GM18909 (cell line): ENCODE measurements at regions not wholly inside any gene's neighbourhood (a gene's known extent, or its start where the extent isn't known, plus 50 kb on each side); places are given as distances from the start of the nearest gene placed in this dataset.
"Not testable (repeated sequence)": the region's sequence is repeated elsewhere in the genome, so short reads cannot be mapped to it uniquely, and the experiment has no call there.

Source experiments
- ATAC-seq: cut with Tn5 transposase; IDR thresholded peaks from one replicate; pipeline ENCODE4 v1.9.1; 2021; ENCODE audit warnings: mild to moderate bottlenecking; ENCODE audit not compliant: unreplicated experiment, poor library complexity

DNA sequence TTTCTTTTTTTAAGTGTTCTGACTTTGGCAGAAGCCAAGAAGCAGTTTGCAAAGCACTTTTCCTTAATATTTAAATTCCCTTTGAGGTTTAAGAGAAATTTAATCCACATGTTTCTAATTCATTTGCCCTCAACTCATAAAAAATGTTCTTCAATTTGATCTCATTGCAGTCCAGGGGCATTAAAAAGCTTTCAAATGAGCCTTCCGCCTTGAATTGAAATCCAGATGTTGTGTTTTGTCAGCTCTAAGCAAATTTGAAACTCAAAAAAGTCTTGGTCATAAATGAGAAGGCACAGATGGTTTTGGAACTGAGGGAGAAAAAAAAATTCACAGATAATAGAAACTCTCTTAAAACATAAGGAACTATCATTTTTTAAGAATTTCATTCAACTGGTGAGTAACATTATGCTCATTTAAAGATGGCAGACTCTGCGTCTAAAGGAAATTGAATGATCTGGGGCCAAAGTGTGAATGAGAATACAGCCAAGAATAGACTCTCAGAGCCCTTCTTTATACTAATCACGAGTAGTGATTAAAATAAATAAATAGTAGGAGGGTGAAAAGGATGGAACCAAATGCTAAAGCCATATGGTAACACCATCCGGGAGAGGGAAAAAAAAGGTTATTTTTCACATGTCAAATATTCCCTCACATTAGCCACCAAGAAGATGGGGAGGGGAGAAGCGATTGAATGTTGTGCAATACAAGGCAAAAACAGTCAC lies 1304.7 kb downstream of the CDH8 start:
- ATAC-seq: no peak

DNA sequence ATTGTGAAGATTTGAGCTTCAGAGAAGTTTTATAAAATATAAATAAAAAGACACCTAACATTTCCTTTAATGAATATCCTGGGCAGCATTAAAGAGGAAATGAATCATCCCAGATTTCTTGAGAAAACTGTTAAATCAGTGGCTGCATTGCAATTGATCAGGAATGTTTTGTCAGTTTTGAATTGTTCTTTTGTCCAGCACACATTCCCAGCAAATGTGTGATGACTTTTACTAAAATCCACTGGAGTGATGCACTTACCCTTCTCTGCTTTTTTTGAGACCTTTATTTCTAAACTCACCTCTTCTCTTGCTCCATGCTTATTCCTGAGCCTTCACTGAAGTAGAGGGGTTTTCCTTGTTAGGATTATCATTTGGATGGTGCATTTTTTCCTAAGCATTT lies 1307.2 kb downstream of the CDH8 start:
- ATAC-seq: no peak

DNA sequence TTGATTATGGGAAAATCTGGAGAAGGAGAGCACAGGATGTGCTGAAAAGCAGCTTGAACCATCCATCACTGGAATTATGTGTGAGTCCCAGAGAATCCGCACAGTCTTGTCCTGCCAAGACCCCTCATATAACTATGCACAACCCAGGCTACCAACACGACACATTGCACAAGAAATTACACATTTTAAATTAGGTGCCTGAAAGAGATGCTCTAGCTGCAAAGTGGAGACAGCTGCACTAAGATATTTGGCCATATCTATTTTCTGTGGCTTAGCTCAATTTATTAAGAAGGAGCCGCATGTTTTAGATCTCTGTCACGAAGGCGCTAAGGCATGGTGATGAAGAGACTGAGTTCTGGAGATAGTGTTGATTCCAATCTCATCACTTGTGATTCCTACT lies 1308.4 kb downstream of the CDH8 start:
- no peak for ATAC-seq

DNA sequence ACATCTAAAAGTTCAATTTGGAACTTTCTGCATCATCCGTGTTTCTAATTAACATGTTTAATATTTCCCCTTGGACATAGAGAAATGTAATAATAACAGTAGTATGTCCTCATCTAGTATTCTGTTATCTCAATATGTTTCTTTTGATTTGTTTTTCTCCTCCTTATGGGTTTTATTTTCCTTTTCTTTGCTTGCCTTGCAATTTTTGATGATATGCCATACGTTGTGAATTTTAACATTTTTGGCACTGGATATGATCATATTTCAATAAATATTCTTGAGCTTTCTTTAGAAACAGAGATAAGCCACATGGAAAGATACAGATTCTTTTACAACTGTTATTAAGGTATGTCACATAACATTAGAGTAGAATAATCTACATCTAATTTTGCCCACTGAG lies 1316.2 kb downstream of the CDH8 start:
- no peak for ATAC-seq

DNA sequence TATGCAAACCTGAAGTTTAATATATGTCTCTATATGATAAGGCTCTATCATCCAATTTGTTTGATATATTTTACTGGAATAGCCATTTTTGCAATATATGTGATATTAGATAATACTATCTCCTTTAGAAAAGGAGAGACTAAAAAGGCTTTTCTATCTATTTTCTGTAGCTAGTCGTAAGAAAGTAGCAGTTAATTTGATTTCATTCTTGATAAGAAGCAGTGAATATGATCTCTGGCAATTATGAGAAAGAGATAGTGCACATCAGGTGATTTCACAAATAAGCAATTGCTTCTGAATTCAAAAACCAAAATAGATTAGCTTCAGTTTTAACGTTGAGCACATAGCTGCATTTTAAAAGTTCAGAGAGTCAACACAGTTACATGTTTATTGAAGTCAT lies 1318.4 kb downstream of the CDH8 start:
- no peak for ATAC-seq

DNA sequence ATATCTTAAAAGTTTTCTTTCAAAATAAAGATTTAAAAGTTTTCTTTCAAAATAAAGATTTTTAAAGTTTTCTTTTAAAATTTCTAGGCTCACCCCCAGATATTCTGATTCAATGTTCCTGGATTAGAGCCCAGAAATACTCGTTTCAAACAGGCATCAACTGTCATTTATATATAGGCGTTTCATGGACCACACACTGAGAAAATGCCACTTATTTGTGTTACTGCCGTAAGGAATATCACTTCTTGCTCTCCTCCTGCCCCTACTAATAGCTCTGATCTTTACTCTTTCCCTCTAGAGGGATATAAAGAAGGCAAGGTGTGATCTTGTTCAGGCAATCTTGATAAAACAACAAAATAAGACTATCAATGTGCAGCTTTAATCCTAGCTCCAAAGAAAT lies 1324.1 kb downstream of the CDH8 start:
- no peak for ATAC-seq

DNA sequence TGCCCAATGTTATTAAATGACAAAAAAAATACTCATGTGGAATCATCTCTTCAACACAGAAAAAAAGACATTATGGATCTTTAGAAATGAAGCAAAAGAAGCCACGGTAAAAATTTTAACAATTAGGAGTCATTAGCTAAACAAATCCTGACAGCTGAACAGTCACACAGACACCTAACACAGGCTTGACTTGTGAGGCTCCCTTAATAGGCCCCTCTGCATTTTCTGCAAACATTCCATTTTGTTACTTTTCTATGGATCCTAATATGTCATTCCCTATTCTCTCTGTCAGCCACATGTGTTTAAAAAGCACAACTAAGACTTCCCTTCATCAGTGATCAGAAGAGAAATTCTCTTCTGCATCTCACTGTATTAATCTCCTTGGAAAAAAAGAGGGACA lies 1331.5 kb downstream of the CDH8 start:
- no peak for ATAC-seq

DNA sequence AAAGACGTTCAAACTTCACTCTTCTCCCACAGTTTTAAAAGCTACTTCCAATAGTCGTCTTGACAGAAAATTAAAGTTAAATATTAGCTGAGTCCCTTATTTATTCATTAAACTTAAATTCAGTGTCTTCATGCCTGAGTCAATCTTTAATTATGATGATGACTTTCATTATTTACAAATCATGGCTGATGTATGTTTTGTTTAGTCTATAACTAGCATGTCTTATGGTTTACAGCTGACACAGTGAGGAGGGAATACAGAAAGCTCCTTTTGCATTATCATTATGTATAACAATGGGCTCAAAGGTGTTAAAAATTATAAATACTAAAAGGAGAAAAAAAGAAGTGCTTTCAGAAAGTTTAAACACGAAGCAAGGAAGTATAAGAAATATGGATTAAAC lies 1333.1 kb downstream of the CDH8 start:
- ATAC-seq: no peak

DNA sequence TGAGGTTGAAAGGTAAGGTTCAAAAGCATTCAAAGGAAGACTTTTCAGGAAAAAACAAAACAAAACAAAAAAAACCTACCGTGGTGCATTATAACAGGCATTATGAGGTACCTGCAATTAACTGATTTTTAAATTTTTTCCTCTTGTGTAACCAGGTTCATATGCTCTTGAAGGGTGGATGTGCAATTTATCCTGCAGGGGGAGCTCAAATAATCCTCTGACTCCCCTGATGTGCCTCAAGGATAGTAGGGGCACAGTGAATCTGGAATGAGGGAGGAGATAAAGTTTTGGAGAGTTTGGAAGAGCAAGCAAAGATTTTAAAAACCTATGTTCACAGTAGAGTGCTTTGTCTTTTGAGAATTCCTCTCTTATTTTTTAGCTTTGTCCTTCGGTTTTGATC lies 1349.4 kb downstream of the CDH8 start:
- ATAC-seq: no peak

DNA sequence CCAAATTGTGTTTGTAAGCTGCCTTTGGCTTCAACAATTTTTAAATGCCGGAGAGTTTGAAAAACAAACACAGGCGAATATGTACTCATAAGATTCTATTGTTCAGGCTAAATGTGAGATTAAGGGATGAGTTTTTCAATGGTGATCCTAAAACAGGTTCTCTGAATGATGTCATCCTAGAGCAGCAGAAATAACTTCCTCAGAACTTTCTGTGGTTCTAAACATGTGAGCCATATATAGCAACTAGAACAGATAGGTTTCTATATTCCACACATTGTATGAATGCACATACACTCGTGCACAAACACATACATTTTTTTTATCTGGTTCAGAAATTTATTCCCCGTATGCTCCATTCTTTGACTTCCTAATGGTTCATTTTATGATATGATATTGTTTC lies 1352.2 kb downstream of the CDH8 start:
- no peak for ATAC-seq

DNA sequence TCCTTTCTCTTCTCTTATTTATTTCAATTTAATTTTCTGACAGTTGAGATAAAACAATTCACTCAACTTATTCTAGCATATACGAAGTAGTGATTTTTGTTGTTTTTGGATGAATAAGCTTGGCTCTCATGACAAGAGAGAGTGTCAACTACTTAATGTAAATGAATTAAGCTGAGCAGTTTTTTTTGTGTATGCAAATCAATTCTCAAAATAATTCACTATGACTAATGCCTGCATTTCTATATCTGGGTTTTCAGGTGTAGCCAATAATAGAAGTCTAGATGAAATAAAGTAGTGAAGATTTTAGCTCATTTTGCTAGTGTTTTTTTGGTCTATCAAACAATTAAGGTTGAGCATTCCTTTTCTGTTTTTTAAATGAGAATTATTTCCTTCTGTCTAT lies 1354.0 kb downstream of the CDH8 start:
- no peak for ATAC-seq

DNA sequence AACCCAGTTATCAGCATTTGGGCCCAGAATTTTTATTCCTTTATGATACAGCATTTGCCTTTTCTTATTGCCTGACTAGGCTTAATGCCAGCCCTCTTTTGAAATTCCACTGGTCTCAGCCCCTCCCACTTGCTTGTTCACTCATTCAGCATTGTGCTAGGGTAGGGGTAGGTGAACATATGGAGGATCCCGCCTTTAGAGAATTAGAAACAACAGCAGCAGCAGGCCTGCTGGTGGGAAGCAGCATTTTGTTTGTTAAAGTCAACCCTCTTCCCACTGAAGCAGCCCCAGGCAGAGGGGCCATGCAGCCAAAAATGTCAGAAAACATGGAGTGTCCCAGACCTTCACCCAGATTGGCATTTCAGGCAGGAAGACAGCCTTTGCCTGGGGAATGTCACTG lies 1355.2 kb downstream of the CDH8 start:
- ATAC-seq: no peak

DNA sequence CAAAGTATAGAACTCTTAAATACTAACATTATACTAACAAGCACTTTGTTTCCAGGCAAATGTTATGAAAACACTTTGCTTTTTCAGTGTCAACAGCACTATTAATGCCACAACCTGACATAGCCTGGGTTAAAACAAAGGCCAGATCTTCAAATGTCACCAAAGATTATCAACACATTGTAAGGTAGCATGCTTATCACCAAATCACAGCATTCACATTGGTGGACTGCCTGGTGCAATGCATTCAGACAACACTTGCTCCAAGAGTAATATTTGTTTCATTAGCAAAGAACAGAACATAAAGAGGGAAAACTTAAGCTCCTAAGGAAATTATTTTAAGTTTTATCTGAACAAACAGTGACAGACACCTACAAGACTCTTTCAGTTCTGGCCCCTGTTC lies 1361.2 kb downstream of the CDH8 start:
- no peak for ATAC-seq

DNA sequence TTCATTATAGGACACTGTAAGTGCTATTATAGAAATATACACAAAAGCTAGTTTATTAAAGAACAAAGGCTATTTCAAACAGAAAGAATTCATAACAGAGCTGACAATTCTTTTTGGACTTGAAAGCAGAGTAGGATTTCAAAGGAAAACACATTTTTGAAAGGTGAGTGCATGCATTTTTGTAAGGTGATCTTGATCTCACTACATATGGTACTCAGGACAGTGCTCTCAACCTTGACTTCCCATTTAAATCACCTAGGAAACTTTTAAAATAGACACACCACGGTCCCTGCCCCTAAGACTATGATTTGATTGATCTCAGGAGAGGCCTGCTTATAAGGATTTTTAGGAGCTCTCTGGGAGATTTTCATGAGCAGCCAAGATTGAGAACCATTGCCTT lies 1362.0 kb downstream of the CDH8 start:
- no peak for ATAC-seq

DNA sequence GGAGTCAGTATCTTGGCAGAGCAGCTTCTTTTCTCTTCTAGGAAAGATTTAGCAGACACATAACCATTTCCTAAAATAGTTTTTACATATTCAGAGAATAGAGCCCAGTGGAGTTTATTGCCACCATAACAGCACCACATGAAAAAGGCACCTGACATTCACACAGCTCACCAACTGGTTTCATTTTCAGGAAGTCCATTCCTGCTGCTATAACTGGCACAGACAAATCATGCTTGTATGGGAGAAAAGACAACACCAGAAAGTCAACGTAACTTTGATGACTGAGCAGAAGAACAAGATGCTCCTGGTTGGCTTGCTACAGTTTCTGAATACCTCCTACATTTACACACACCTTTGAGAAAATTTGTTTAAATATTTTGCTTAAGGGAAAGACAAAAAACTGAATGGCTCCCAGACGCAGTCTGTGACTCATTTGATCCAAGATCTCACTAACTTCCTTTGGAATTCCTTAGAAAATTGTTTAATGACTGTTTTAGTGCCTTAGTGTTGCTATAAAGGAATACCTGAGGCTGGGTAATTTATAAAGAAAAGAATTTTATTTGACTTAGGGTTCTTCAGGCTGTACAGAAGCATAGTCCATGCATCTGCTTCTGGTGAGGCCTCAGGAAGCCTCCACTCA lies 1380.6 kb downstream of the CDH8 start:
- ATAC-seq: no peak

DNA sequence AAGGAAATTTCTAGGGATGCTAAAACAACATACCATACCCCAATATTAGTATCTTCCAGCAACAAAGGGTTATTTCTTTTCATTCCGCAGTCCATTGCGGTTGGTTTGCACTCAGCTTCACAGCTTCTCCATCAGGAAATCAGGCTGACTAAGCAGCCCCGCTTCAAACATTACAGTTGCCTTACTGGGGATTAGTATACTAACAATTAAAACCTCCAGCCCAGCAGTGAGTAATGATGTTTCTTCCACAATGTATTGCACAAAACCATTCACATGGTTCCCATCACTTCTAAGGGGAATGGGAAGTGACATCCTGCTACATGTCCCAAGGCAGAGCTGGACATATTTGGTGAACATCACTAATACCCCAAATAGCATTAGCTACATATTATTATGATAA lies 1384.9 kb downstream of the CDH8 start:
- no peak for ATAC-seq

DNA sequence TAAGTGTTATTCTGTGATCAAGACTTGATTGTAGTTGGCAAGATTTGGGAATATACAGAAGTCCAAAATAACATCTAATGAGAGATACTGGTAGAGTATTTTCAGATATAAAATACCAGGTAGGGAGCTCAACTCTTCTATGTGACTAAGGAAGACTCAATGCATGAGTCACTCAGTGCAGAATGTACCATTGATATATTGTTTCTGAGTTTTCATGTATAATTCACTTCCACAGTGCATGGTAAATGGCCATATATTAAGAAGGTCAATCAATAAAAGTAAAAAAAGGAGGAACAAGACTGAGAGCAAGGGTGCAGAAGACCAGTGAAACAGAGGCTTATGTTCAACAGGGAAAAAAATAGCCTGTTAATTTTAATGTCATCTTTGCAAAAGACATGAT lies 1387.9 kb downstream of the CDH8 start:
- no peak for ATAC-seq

DNA sequence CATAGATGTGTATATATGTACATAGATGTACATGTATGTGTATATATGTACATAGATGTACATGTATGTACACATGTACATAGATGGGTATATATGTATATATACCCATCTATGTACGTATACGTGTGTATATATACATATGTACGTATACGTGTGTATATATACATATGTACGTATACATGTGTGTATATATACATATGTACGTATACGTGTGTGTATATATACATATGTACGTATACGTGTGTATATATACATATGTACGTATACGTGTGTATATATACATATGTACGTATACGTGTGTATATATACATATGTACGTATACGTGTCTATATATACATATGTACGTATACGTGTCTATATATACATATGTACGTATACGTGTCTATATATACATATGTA lies 1388.8 kb downstream of the CDH8 start:
- ATAC-seq: not testable (repeated sequence)

DNA sequence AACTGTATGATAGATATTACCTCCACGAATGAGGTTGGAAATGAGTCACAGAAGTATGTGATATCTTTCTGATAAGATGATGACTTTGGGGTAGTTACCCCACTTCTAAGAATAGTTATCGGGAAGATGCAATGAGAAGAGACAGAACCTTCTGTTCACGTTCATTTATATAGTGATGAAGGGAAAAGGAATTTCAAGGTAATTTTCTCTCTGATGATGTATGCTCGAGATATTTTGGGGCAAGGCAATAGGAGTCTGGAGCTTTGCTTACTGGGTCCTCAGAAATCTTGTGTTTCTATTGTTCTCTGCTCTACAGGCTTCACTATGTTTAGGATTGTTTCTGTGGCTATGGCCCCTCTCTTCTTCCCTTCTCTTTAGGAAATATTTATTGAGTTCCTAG lies 1389.6 kb downstream of the CDH8 start:
- ATAC-seq: no peak

DNA sequence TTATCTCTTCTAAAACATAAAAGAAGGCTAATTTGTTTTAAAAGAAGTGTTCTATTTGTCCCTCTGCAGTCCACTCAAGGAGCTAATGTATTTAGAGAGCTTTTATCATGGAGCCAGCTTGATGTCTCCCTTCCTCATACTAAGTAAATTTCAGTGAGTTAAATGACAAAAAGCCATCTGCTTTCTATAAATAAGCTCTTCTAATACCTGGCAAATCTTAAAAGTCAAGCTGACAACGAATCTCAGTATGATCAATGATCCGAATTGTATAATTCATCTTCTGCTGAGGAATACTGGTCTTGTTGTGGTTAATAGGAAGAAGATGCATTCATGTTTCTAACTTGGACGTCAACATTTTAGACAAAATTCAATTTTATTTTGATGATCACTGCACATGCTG lies 1390.7 kb downstream of the CDH8 start:
- ATAC-seq: no peak

DNA sequence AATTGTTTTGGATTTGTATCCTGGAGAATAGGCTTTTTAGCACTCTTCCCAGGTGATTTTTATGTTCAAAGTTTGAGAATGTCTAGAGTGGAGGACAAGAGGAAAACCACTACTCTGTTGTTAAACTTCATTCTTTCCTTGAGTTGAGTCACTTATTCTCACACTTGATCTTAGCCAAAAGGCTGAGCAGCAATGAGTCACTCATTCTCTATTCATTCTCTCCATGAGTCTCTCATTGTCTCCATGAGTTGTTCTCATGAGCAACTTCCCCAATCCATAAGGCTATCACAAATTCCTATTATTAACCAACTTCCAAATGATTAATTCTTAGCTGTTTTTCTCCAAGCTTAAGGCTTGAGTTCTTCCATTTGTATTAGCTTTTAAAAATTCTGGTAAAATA lies 1393.3 kb downstream of the CDH8 start:
- no peak for ATAC-seq

DNA sequence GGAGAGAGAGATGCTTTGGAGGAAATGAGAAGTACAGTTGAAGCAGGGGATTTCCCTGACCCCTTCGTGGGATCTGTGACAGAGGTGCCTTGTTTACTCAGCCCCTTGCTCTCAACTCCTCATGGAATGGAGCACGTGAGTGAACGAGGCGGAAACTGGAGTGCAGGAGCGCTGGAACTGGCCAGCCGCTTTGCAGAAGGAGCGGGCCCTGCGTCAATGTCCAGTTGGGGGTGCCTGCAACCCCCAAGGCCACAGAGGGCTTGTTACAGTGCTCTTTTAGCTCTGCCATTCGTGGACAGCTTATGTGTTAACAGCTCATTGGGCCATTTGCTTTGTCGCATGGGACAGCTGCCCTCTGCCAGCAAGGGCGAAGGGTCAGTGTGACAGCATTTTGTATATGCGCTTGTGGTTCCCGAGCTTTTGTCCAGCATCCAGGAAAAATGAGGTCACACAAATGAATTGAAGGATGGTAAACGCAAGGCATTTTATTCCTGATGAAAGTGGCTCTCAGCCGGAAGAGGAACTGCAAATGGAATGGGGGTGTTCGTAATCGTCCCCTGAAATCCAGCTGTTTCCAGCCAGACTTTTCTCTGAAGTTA lies 1395.1 kb downstream of the CDH8 start:
- no peak for ATAC-seq
